Superior temporal gyrus (tissue), 1 donor: ENCODE measurements at regions not wholly inside any gene's neighbourhood (a gene's known extent, or its start where the extent isn't known, plus 50 kb on each side); places are given as distances from the start of the nearest gene placed in this dataset.
A peak's percentile ranks its signal among the peaks of the same experiment; 100 is the strongest.
"Not testable (repeated sequence)": the region's sequence is repeated elsewhere in the genome, so short reads cannot be mapped to it uniquely, and the experiment has no call there.

Experiments
- DNase-seq: peaks from one replicate; pipeline ENCODE4 v3.0.0-alpha.2; 2016; ENCODE audit errors: extremely low spot score

DNA sequence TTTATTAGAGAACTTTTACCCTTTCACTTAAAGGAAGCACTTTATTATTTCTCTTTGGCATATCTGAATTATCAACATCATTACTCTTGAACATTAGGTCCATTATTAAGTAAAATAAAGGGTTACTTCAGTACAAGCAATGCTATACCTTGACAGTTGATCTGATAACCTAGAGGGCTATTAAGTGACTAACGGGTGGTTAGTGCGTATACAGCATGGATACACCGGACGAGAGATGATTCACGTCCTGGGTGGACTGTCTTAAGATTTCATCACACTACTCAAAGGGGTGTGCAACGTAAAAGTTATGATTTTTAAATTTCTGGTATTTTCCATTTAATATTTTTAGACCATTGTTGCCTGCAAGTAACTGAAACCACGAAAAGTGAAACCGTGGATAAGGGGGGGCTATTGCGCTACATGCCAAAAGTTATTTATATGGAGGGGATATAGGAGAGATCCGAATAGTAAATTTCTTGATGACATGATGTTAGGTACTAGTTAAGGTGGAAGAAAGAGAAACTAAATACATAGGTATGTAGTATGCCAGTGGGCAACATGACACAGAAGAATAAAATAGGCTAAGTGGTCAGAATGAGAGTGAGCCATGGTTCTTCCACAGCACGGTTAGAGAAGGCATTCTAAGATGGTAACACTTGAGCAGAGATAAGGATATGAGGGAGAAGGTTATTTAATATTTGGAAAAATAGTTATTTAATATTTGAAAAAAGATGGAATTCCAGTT is 230.8 kb upstream of the ANKRD50 start:
- DNase-seq: no peak

DNA sequence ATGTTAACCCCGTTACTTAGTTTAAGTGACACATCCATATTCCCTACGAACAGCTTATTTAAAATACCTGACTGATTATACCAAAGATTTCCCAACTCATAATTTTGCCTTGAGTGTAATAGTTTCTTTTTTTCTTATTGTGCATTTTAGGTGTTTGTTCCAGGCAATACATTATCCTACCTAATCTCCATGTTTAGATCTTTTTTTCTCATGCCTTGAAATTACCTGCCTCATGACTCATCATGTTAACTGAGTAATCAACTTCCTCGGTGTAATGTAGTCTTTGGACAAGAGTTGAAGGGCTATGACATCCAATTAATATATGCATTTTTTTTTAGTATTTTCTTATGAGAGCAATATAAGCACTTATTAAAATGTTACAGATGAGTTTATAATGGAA is 228.7 kb upstream of the ANKRD50 start:
- no peak for DNase-seq

GRCh38 chr4:124940387-124940786 is 227.9 kb upstream of the ANKRD50 start:
- peak; percentile 43 for DNase-seq

DNA sequence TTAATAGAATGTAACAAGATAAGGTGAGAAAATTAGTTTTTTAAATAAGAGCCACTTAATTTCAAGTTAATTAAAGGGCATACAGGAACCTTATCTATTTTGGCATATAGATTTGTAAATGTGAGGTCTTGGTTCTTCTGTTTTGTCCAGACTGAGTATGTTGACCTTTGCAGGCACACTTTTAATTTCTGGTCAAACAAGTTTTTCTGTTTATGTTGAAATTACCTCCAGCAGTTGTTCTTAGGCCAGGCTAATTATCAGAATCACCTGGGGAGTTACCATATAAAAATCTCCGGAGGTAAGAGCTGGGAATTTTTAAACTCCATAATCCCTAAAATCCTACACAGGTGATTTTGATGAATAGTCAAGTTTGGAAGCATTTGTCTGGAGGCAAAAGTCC is 227.4 kb upstream of the ANKRD50 start:
- DNase-seq: no peak

DNA sequence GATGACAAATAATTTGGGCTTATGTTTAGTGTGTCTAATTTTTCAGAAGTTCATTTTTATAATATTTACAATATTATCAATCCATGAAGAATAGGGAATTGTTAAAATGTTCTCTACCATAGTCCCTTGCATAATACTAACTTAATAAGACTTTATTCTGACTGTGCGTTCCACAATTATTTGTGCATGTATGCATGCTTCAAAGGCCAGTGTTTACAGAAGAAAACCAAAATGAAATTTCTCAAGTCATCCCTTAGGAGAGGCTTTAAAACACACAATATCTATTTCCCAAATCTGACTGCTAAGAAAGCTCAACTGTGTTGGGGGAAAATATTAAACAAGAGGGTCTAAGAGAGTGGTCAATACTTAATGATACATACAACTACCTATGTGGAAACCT is 226.3 kb upstream of the ANKRD50 start:
- no peak for DNase-seq

DNA sequence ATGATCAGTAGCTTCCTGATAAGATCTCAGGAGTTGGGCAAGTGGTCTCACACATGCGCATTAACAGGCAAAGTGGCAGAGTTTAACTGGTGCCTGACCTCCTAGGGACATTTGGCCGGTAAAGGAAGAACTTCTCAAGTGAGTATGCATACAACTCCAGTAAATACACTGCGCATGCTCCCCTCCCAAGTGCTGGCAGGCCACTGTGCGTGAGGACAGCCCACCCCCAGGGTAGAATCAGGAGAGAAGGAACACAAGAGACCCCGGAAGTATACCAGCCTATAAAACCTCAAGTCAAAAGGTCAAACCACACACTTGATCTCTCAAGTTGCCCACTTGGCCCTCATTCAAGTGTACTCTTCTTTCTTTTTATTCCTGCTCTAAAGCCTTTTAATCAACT is 225.5 kb upstream of the ANKRD50 start:
- DNase-seq: no peak

DNA sequence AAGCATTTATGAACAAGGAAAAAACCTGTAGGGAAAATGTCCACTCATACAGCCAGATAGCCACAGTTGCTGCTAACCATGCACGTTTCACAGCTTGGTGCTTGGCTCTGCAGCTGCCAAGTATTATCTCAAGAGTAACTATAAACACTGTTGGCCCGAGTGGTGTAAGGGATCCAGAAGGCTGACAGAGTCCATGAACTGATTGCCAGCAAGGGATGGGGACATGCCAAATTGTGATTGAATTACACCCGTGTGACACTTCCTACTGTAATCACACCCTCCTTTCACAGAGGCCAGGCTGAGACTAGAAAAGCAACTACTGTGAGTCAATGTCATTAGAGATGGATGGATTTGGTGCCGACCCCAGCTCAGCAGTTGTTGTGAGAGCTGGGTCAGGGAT is 223.9 kb upstream of the ANKRD50 start:
- DNase-seq: no peak

DNA sequence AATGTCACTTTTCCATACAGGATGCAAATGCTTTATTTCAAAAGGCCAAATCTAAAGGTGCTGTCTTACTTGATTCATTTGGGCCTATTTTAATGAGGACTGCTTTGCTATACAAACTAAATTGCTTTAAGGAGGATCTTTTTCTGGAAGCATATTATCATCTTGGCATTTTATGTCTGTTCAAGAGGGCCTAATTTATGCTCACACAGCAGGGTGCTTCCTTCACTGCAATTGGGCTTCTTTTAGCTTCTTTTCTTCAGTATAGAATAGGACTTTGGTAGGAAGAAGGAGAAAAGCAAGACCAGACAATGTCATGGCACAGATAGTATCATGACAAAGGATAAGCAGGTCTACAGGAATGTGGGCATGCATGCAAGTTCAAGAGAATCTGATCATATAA is 222.4 kb upstream of the ANKRD50 start:
- no peak for DNase-seq

DNA sequence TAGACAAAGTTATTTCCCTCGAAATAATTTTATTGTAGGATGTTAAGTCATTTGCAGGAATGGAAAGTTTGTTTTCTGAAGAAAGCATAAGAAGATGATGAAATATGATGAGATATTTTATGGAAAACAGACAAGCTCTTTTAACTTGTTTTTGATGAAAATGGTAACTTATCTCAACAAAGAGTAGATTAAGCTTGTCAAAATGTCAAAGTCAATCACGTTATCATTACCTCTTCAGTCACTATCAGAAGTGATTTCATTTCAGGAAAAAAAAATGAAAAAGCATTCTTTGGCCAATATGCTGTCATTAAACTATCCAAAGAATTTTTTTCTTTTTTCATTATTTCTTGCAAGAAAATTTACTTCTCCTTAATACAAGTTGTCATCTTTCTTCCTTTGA is 221.0 kb upstream of the ANKRD50 start:
- no peak for DNase-seq

DNA sequence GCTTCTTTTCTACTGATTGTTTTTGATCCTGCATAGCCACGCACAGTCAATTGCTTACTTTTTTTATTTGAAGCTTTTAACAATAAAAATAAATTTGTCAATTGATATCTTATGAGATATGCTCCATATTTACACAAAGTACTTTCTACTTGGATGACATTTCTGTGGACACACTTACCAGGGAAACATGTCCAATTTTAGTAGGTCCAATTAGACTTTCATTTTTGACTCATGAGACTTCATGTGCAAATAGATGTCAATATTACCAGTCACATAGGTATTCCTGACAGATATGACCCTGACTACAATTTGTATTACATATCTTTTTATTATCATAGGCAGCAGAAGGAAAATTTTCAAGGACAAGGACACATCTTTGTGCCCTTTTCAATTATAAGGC is 219.9 kb upstream of the ANKRD50 start:
- DNase-seq: no peak

DNA sequence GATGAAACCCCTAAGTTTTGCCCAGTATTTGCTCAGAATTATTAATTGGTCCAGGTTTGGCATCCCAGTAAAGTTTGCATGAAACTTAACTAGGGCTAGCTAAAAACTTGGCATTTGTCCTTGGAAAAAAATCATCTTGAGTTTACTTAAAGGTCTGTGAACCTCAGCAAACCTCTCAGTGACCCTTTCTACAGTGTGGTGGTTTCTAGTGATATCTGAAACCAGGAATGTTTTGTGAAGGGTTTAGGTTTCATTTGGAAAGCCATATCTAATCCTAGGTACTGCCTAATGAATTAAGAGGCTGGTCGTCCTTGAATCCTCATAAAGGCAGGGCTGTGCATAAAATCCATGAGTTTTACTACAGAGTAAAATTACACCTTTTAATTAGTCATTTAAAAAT is 218.5 kb upstream of the ANKRD50 start:
- no peak for DNase-seq

- DNase-seq: not testable (repeated sequence)
These were observed 210.2 kb upstream of the ANKRD50 start for GRCh38 chr4:124922748-124923147.

DNA sequence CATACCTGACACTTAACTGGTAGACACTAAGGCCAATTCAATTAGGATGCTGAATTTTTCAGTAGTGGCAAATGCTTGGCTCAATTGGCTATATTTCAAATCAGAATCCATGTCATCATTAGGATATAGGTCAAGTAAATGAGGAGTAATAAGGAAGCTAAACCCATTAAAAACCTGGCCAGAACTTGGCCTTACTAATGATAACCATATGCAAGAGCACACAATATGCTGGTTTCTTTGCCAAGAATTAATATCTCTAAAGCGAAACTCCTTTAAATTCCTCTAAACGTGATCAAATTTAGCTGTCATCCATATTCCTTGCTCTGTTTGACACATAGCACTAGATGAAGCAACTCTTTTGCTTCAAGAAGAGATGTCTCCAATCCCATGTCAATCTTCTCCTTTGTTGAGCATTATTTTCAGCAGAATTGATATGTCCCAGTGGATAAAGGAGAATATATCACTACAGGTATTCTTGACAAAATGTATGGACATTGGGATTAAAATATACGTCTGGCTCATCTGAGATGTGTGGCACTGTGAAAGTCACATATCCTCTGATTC is 206.1 kb upstream of the ANKRD50 start:
- no peak for DNase-seq

DNA sequence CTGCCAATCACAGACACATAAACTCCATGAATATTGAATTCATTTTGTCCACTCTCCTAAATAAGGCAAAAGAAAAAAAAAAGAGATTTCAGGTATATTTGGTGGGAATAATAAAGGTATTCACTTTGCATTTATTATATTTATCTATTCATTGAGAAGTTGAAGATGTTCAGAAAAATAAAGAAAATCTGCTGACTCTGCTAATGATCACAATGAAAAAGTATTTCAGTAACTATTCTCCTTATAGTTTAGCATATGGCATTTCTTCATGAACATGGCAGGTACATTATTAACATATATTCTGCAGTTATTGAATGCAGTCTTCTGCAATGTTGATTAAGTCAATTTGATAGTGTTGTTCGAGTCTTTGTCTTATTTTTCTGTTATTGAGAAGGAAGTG is 202.5 kb upstream of the ANKRD50 start:
- no peak for DNase-seq

DNA sequence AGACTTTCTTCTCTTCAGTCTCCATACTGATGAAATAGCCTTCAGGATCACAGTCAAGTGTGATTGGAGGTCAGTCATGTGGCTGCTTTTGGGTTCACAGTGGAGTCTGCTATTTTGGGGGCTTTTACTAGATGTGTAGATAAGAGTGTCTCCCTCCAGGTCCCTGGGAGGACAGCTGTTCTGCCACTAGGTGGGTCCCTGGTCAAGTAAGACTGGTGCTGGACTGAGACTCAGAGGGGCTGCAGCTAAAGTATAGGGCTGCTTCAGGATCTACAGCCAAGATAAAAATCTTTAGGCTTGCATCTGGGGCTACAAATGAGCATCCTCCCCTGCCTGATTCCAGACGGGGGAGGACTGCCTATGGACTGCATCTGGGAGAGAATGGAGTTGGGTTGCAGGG is 200.7 kb upstream of the ANKRD50 start:
- no peak for DNase-seq

- DNase-seq: no peak
These were observed 197.8 kb upstream of the ANKRD50 start for GRCh38 chr4:124910327-124910726.

DNA sequence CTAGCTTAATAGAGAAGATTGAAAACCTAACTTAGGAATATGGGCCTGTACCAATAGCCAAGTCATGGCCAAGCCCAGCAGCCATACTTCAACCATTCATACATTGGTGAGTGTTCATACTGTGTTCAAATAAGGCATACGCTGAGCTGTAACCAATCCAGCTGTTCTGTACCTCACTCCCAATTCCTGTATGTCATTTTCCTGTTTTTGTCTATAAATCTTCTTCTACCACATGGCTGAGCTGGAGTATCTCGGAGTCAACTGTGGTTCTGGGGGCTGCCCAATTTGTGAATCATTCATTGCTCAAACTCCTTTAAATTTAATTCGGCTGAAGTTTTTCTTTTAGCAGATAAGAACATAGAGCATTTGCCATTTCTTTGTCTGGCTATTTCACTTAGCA is 195.3 kb upstream of the ANKRD50 start:
- no peak for DNase-seq

DNA sequence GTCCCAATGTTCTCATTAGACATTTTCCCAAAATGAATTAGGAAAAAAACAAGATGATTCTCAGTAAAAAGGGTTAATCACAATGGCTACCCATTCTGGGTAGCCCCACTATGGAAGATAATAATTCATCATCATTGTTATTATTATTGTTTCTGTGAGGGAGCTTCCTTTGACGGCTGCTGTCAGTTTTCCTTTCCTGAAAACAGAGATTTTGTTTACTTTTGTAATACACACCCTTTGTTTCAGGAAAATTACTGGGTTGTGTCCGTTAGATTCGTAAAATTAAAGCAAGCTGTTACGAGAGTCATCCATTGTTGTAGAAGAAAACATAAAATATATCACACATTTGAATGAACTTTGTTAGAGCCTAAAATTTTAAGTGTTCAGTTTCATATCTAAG is 192.9 kb upstream of the ANKRD50 start:
- no peak for DNase-seq

DNA sequence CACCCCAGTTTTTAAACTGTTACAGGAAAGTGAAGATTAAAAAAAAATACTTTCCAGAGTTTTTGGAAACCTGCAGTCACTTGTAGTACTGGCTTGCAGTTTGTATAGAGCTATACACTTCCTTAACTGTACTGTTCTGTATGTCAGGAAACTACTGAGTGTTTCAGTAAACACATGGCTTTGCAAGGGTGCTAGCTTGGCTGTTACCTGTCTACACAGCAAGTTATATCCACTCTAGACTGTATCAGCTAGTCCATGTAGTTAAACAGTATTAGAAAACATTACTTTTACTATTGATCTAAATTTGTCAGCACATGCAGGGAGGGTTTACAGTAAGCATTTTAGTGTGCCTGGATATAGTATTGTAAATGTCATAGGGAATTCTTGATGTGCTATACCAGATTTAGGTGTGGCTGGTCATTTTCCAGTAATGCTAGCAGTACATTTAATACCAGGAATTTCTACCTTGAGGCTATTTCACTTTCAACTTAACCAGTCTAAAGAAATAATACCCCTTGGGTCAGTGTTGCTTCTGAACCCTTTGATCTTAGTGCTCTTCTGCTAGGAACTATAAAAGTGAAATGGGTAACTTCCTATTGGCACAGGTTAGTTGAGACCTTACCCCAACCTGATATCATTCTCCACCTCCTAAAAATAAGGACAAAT is 192.3 kb upstream of the ANKRD50 start:
- no peak for DNase-seq

GRCh38 chr4:124903995-124904722 is 191.6 kb upstream of the ANKRD50 start:
- DNase-seq: no peak

- no peak for DNase-seq
These were observed 189.5 kb upstream of the ANKRD50 start for GRCh38 chr4:124902001-124902515.

DNA sequence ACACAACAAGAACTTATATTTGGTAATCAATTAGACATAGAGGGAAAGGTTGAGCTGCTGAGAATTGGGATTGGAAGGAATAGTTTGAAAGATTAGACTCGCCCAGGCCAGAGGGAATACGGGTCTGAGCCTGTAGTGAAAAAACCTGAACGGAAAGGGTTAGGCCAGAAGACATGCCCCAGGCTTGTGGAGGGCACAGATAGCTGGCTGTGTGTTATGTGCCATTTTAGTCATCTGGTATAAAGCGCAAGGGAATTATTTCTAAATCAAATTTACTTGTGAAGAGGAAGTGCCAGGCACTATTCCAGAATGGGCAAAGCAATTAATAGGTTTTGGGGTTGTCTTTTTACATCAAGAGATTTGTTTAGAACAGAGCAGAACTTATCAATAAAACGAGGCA is 187.5 kb upstream of the ANKRD50 start:
- no peak for DNase-seq
